Suprapubic skin (tissue), 4 donors: ENCODE measurements at regions not wholly inside any gene's neighbourhood (a gene's known extent, or its start where the extent isn't known, plus 50 kb on each side); places are given as distances from the start of the nearest gene placed in this dataset.

Experiments used
- DNase-seq, 2 donors: peaks; one replicate each; pipeline ENCODE4 v3.0.0-alpha.2; 2019; ENCODE audit warnings: low spot score in 2 of 2
- H3K27ac ChIP-seq: fragments of 200-600 bp; sonication (generic); one replicate; pipeline ENCODE4 v1.5.1; 2019
- H3K27me3 ChIP-seq: fragments of 200-600 bp; sonication (generic); one replicate; pipeline ENCODE4 v1.5.1; 2019
- H3K36me3 ChIP-seq: fragments of 200-600 bp; sonication (generic); one replicate; pipeline ENCODE4 v1.5.1; 2019
- H3K4me1 ChIP-seq: fragments of 200-600 bp; sonication (generic); one replicate; pipeline ENCODE4 v1.5.1; 2019
- H3K4me3 ChIP-seq: fragments of 200-600 bp; sonication (generic); one replicate; pipeline ENCODE4 v1.5.1; 2019; ENCODE audit warnings: mild to moderate bottlenecking
- H3K9me3 ChIP-seq: fragments of 200-600 bp; sonication (generic); one replicate; pipeline ENCODE4 v1.5.1; 2019
- EP300 ChIP-seq: sonication (generic); formaldehyde crosslinking; IDR thresholded peaks from one replicate; pipeline ENCODE4 v1.6.1; 2017; ENCODE audit warnings: antibody characterized with exemption
- POLR2A ChIP-seq, 2 donors: fragments of 450-650 bp; IDR thresholded peaks; one replicate each; pipeline ENCODE4 v1.6.1; 2017; ENCODE audit warnings: antibody characterized with exemption in 2 of 2, mild to moderate bottlenecking in 2 of 2, moderate library complexity in 2 of 2
- POLR2AphosphoS5 ChIP-seq, 3 donors: sonication (generic); formaldehyde crosslinking; IDR thresholded peaks; one replicate each; pipeline ENCODE4 v1.6.1; 2017; ENCODE audit warnings: antibody characterized with exemption in 3 of 3
- WGBS: methylation state at CpG from one replicate; pipeline ENCODE4 v1.1.5; 2018; 5-methylcytosine and 5-hydroxymethylcytosine counted together
- TF ChIP-seq, protein P1 (sequence below), 2 donors: fragments of 200-600 bp in 1 of 2; fragments of 450-650 bp in 1 of 2; sonication (generic) in 1 of 2; IDR thresholded peaks; one replicate each; pipeline ENCODE4 v1.5.1; 2016 to 2019; ENCODE audit warnings: antibody characterized with exemption in 2 of 2, mild to moderate bottlenecking in 1 of 2, moderate library complexity in 1 of 2

DNA sequence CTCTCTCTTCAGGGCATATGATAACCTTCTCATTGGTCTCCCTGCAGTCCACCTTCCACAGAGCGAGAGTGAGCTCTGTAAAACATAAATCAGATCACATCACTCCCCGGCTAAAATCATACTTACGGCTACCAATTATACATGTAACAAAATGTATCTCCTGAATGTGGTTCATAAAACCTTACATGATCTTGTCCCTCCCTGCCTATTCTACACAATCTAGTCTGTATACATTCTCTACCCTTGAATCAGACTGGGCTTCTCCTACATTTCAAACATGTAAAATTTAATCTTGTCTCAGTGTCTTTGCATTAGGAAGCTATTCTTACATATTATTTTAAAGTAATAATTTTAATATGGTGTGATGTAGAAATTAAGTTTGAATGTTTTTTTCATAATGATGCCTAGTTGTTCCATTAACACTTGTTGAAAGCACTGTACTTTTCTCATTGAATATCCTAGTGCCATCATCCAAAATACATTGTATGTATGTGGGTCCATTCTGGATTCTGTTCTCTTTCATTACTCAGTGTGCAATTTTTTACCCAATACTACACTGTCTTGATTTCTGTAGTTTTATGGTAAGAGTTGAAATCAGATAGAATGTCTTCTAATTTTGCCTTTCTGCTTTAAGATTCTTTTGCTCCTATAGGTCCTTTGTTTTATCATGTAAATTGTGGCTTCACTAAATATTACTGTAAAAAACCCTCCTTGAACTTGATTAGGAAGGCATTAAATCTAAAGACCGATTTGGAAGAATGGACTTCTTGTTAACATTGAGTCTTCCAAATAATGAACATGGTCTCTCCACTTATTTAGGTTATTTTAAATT is 403.3 kb upstream of the EPHA7 start:
- no peak for TF ChIP-seq POLR2AphosphoS5 (IDR thresholded peaks at IDR 0.05)
- no peak for TF ChIP-seq POLR2A (IDR thresholded peaks at IDR 0.05)
- TF ChIP-seq, protein P1, sequence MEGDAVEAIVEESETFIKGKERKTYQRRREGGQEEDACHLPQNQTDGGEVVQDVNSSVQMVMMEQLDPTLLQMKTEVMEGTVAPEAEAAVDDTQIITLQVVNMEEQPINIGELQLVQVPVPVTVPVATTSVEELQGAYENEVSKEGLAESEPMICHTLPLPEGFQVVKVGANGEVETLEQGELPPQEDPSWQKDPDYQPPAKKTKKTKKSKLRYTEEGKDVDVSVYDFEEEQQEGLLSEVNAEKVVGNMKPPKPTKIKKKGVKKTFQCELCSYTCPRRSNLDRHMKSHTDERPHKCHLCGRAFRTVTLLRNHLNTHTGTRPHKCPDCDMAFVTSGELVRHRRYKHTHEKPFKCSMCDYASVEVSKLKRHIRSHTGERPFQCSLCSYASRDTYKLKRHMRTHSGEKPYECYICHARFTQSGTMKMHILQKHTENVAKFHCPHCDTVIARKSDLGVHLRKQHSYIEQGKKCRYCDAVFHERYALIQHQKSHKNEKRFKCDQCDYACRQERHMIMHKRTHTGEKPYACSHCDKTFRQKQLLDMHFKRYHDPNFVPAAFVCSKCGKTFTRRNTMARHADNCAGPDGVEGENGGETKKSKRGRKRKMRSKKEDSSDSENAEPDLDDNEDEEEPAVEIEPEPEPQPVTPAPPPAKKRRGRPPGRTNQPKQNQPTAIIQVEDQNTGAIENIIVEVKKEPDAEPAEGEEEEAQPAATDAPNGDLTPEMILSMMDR (IDR thresholded peaks at IDR 0.05), result no peak
- TF ChIP-seq EP300, result no peak
- Histone ChIP-seq H3K27me3 (no peaks in the 10 kb centered on the region), H3K27ac (no peak overlapping the region), H3K9me3 (no peaks in the 10 kb centered on the region), H3K4me3 (no peak overlapping the region), H3K36me3 (no peaks in the 10 kb centered on the region), H3K4me1 (no peaks in the 10 kb centered on the region)
- DNase-seq, result no peak
- WGBS, result 88% methylated on average over 4 of the region's 4 CpGs

DNA sequence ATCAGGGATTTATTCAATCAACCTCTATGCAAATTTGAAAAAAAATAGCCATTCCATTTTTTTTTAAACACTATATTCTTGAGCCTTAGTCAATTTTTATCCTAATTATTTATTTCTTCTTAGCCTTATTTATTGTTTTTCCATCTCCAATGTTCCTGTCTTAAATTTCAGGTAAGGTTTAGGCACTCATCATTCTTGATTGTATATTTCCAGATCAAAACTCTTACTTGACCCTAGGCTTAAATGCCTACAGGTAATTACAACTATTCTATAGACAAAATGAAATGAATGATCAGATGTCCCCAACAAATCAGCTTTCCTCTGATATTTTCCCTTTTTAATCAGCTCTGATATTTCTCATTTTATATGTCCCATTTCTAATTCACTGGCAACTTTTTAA is 402.6 kb upstream of the EPHA7 start:
- no peak for DNase-seq

DNA sequence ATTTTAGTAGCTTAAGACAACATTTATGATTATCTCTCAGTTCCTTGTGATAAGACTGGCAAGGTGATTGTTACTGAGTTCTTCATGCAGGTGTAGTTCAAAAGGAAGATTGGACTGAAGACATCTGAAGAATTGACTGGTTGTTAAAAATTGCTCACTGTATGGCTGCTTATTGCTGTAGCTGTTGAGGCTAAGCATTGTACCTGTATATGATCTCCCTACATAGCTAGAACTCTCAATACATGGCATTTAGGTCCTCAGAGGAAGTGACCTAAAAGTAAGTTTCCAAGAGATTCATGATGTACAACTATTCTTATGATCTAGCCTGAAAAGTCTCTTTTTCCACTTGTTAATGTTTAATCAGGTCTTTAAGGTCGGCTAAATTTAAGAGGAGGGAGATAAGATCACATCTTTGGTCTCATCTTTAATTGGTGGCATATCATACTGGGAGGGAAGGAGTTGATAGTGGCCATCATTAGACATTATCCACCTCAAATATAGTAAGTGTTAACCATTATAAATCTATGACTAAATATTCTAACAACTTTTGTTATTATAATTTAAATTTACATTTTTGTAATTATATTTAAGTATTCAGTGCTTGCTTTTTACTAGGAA is 401.2 kb upstream of the EPHA7 start:
- Histone ChIP-seq H3K4me3 (no peak overlapping the region), H3K36me3 (no peaks in the 10 kb centered on the region), H3K27me3 (no peaks in the 10 kb centered on the region), H3K9me3 (no peaks in the 10 kb centered on the region), H3K27ac (no peak overlapping the region), H3K4me1 (no peaks in the 10 kb centered on the region)
- TF ChIP-seq EP300, result no peak
- TF ChIP-seq, protein P1 (IDR thresholded peaks at IDR 0.05), result no peak
- no peak for TF ChIP-seq POLR2AphosphoS5 (IDR thresholded peaks at IDR 0.05)
- DNase-seq, result no peak
- WGBS, result 59% methylated on average over 1 of the region's 1 CpG

More for the DNA sequence above, 402.6 kb upstream of the EPHA7 start:
- no peaks in the 10 kb centered on the region for H3K27me3 ChIP-seq
- no peak overlapping the region for H3K4me3 ChIP-seq
- TF ChIP-seq EP300, result no peak
- TF ChIP-seq, protein P1 (IDR thresholded peaks at IDR 0.05), result no peak
- no peak for TF ChIP-seq POLR2A (IDR thresholded peaks at IDR 0.05)
- TF ChIP-seq POLR2AphosphoS5 (IDR thresholded peaks at IDR 0.05), result no peak
- no peaks in the 10 kb centered on the region for H3K9me3 ChIP-seq
- no peaks in the 10 kb centered on the region for H3K36me3 ChIP-seq
- H3K4me1 ChIP-seq, result no peaks in the 10 kb centered on the region
- no peak overlapping the region for H3K27ac ChIP-seq

DNA sequence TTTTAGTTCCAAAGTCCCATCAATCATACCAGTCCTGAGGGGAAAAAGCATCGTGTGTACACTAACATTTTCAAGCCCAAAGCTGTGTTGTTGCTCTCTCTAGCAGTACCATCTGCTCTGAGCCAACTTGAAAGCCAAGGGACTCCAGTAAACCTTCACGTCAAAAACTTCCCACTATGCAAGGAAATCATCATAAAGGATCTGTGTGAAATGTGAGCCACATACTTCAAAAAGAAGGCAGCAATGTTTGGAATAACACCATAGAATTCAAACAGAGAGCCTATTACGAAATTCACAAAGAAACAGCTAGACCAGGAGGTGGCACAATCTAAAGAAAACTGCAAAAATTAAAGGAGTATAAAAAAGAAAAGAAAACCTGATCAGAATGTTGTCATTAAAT is 399.8 kb upstream of the EPHA7 start:
- WGBS, result 11% methylated on average over 3 of the region's 3 CpGs
- H3K27ac ChIP-seq, result no peak overlapping the region
- no peaks in the 10 kb centered on the region for H3K9me3 ChIP-seq
- DNase-seq, result no peak
- H3K4me3 ChIP-seq, result no peak overlapping the region
- H3K36me3 ChIP-seq, result no peaks in the 10 kb centered on the region
- TF ChIP-seq EP300 (no peak), POLR2A (IDR thresholded peaks at IDR 0.05) (no peak), POLR2AphosphoS5 (IDR thresholded peaks at IDR 0.05) (no peak)
- TF ChIP-seq, protein P1 (IDR thresholded peaks at IDR 0.05), result no peak
- H3K27me3 ChIP-seq, result no peaks in the 10 kb centered on the region
- H3K4me1 ChIP-seq, result no peaks in the 10 kb centered on the region

DNA sequence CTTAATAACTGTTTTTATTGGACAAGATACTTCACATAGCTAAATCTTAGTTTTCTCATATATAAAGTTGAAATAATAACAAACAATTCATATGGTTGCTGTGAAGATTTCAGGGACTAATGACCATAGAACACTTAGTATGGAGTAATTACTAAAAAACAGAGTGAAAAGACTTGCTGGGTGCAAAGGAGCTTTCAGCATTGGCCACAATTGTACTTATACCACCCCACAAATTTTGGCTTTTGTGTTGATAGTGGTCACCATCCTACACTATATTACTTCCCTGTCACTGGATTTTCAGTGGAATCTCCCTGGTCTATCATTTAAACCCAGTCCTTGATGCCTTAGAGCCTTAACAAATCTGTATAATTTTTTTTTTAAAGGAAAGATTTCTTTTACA is 398.6 kb upstream of the EPHA7 start:
- no peak for DNase-seq
- Histone ChIP-seq H3K27ac (no peak overlapping the region), H3K36me3 (no peaks in the 10 kb centered on the region), H3K27me3 (no peaks in the 10 kb centered on the region), H3K4me1 (no peaks in the 10 kb centered on the region), H3K9me3 (no peaks in the 10 kb centered on the region), H3K4me3 (no peak overlapping the region)
- TF ChIP-seq, protein P1 (IDR thresholded peaks at IDR 0.05), result no peak
- TF ChIP-seq POLR2A (IDR thresholded peaks at IDR 0.05), result no peak
- no peak for TF ChIP-seq EP300
- TF ChIP-seq POLR2AphosphoS5 (IDR thresholded peaks at IDR 0.05), result no peak
